Epithelial cell of esophagus (primary cell): ENCODE measurements at regions not wholly inside any gene's neighbourhood (a gene's known extent, or its start where the extent isn't known, plus 50 kb on each side); places are given as distances from the start of the nearest gene placed in this dataset.

Experiments used
- DNase-seq: peaks from one replicate; pipeline ENCODE4 v3.0.0; 2010; ENCODE audit warnings: low read depth
- H3K4me3 ChIP-seq: 2 replicates; pipeline ENCODE4 v1.5.1; 2011; ENCODE audit warnings: mild to moderate bottlenecking, low read length, control low read depth
- TF ChIP-seq, protein P1 (sequence below): IDR thresholded peaks from 2 replicates; pipeline ENCODE4 v1.5.1; 2011; ENCODE audit warnings: low read depth, mild to moderate bottlenecking, low read length, control low read depth, inconsistent platforms; ENCODE audit not compliant: insufficient read depth; ENCODE audit errors: missing control alignments

DNA sequence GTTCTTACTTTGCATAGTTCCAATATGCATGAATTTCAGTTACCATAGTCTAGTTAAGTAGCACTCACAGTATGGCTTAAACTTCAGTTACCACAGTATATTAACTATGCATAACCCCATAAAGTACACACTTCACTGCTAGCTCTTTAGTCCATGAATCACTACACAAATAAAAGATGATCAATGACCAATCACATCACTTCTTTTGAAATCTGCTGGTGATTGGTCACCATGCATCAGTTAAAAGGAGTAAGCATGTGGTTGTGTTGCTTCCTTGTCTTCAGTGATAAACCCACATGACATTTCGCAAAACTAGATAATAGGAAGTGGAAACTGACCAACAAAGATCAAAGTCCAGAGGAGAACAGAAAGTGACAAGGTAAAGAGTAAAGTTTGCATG, 79.0 kb downstream of the TAF11L14 start:
- DNase-seq, result no peak
- TF ChIP-seq, protein P1, sequence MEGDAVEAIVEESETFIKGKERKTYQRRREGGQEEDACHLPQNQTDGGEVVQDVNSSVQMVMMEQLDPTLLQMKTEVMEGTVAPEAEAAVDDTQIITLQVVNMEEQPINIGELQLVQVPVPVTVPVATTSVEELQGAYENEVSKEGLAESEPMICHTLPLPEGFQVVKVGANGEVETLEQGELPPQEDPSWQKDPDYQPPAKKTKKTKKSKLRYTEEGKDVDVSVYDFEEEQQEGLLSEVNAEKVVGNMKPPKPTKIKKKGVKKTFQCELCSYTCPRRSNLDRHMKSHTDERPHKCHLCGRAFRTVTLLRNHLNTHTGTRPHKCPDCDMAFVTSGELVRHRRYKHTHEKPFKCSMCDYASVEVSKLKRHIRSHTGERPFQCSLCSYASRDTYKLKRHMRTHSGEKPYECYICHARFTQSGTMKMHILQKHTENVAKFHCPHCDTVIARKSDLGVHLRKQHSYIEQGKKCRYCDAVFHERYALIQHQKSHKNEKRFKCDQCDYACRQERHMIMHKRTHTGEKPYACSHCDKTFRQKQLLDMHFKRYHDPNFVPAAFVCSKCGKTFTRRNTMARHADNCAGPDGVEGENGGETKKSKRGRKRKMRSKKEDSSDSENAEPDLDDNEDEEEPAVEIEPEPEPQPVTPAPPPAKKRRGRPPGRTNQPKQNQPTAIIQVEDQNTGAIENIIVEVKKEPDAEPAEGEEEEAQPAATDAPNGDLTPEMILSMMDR, result no peak
- no peak overlapping the region for H3K4me3 ChIP-seq

DNA sequence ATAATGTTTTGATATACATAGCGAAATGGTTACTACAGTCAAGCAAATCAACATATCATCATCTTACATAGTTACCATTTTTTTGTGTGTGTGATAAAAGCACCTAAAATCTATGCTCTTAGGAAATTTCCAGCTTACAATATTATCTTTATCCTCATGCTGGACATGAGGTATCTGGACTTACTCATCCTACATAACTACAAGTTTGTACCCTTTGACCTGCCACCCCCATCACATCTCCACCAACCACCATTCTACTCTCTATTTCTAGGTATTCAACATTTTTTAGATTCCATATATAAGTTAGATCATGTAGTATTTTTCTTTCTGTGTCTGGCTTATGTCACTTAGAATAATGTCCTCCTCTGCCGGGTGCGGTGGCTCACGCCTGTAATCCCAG, 79.9 kb downstream of the TAF11L14 start:
- no peak for DNase-seq
- no peak overlapping the region for H3K4me3 ChIP-seq
- TF ChIP-seq, protein P1, result no peak

DNA sequence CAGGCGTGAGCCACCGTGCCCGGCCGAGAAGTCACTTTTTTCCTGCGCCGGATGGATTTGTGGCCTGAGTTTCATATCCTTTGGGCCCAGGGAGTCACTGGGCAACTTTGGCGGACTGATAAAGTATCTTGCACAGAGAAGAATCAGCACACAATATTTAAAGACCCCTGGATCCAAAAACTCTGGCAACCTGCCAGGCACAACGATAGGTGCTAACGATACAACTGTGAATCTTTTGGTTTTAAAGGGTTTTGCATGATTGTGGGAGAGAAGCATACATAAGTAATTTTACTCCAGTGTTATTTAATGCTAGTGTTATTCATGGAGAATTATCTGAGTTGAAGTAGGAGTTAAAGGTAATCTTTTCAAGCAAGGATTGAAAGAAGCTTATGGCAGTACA, 85.3 kb downstream of the TAF11L14 start:
- no peak overlapping the region for H3K4me3 ChIP-seq
- no peak for DNase-seq
- TF ChIP-seq, protein P1, result no peak

DNA sequence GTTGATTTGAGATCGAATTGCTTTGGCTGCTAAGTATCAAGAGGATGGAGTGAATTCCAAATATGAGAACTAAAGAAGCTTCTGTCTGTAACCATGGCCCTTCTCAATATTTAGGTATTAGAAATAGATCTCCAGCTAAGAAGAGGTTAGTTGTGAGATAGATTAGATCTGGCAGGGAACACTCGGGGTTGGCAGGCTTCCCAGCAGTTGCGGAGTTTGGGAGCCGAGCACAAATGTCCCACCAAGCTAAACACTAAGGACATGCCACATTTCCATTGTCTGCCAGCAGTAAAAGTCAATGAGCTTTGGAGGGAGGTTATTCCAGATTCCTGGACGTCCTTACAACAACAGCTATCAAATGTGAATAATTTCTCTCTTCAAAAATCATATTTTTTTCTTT, 85.8 kb downstream of the TAF11L14 start:
- DNase-seq, result no peak
- H3K4me3 ChIP-seq, result no peak overlapping the region
- TF ChIP-seq, protein P1, result no peak

DNA sequence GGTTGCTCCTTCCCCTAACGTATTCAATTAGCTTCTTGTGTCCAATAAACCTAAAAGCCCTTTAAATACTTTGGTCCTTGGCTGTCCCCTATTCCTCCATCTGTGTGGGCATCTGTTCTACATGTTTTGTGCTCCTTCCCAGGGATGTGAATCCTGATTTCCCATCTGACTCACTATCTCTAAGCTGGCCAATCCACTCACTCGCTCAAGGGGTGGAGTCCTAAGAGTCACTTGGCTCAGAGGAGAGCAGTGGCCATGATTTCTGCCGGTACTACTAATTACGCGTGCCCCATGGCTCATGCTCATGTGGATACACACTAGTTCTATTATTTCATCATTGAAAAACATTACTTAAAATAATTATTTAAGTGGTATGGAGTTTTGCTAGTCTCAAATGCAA, 89.6 kb downstream of the TAF11L14 start:
- TF ChIP-seq, protein P1, result no peak

DNA sequence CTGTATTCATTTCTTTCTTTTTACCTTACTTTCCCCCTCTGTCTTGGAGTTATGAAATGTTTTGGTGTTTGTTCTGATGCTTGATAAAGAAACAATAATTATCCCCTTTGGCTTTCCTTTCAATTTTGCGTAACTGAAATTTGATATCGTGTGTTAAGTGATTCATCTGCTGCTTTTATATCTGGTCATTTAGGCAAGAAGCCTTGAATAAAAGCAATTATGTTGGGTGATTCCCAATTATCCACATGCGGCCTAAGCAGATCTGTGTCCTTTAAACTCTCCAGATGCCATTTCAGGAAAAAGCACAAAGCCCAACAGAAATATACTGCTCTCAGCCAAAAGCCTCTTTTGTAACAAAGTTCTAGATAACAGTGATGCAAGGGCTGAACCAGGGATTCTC, 92.8 kb downstream of the TAF11L14 start:
- DNase-seq, result no peak
- H3K4me3 ChIP-seq, result no peak overlapping the region
- TF ChIP-seq, protein P1, result no peak

More for the DNA sequence above, 89.6 kb downstream of the TAF11L14 start:
- H3K4me3 ChIP-seq, result no peak overlapping the region
- DNase-seq, result peak; percentile 10

DNA sequence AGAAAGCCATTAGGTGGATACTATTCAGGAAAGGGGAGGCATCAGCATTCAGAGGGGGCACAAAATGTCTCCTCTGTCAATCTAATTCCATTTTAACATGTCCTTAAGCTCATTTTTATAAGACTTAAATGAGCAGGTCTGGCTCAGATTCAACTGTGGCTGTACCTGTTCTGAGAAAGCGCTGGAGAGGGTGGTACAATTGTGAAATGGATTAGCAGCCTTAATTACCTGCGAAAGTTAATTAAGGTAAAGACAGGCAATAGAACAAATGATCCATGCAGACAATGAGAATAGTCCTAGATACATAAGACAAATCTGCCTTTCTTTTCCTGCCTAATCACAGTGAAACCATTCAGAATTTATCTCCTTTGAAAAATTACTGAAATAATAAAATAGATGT, 96.2 kb downstream of the TAF11L14 start:
- DNase-seq, result no peak
- no peak overlapping the region for H3K4me3 ChIP-seq
- TF ChIP-seq, protein P1, result no peak
